Bronchial epithelial cell (primary cell): ENCODE measurements at regions not wholly inside any gene's neighbourhood (a gene's known extent, or its start where the extent isn't known, plus 50 kb on each side); places are given as distances from the start of the nearest gene placed in this dataset.

Experiments used
- DNase-seq: peaks from one replicate; pipeline ENCODE4 v3.0.0-alpha.2; 2010; ENCODE audit warnings: low read depth
- FAIRE-seq: peaks from 2 replicates; lab custom pipeline; 2011; peaks lifted over from hg19 to GRCh38; lab: Jason Lieb, UNC
- H3K27me3 ChIP-seq: 2 replicates; pipeline ENCODE4 v1.5.1; 2011; ENCODE audit warnings: low read length; ENCODE audit not compliant: control insufficient read depth, insufficient read depth
- H3K36me3 ChIP-seq: 2 replicates; pipeline ENCODE4 v1.5.1; 2011; ENCODE audit warnings: low read length; ENCODE audit not compliant: control insufficient read depth, insufficient read depth
- H3K4me3 ChIP-seq: 2 replicates; pipeline ENCODE4 v1.5.1; 2011; ENCODE audit warnings: mild to moderate bottlenecking, low read depth, low read length, control low read depth
- TF ChIP-seq, protein P1 (sequence below): IDR thresholded peaks from 2 replicates; pipeline ENCODE4 v1.5.1; 2011; ENCODE audit warnings: mild to moderate bottlenecking, moderate library complexity, low read length, control low read depth, inconsistent platforms; ENCODE audit not compliant: insufficient read depth, severe bottlenecking

DNA sequence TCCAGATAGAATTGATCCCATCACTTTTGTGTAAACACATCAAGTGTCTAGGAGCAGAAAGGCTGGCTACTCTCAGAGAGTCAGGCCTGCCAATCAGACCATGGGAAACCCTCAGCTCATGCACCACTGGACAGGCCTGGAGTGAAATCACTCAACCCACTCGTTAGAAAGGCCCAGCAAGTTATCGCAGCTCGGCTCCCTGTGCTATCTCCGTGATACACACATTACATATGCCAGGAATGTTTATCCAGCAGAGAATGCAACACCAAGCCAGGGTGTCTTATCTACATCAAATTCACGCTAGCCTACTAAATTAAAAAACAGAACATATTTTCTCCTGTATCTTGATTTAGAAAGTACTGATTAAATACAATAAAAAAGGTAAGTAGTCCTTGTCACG is 232.4 kb upstream of the FOXQ1 start:
- no peak for FAIRE-seq
- TF ChIP-seq, protein P1, sequence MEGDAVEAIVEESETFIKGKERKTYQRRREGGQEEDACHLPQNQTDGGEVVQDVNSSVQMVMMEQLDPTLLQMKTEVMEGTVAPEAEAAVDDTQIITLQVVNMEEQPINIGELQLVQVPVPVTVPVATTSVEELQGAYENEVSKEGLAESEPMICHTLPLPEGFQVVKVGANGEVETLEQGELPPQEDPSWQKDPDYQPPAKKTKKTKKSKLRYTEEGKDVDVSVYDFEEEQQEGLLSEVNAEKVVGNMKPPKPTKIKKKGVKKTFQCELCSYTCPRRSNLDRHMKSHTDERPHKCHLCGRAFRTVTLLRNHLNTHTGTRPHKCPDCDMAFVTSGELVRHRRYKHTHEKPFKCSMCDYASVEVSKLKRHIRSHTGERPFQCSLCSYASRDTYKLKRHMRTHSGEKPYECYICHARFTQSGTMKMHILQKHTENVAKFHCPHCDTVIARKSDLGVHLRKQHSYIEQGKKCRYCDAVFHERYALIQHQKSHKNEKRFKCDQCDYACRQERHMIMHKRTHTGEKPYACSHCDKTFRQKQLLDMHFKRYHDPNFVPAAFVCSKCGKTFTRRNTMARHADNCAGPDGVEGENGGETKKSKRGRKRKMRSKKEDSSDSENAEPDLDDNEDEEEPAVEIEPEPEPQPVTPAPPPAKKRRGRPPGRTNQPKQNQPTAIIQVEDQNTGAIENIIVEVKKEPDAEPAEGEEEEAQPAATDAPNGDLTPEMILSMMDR = no peak
- Histone ChIP-seq H3K4me3 (no peak overlapping the region), H3K36me3 (no peaks in the 10 kb centered on the region), H3K27me3 (no peaks in the 10 kb centered on the region)
- DNase-seq = no peak

DNA sequence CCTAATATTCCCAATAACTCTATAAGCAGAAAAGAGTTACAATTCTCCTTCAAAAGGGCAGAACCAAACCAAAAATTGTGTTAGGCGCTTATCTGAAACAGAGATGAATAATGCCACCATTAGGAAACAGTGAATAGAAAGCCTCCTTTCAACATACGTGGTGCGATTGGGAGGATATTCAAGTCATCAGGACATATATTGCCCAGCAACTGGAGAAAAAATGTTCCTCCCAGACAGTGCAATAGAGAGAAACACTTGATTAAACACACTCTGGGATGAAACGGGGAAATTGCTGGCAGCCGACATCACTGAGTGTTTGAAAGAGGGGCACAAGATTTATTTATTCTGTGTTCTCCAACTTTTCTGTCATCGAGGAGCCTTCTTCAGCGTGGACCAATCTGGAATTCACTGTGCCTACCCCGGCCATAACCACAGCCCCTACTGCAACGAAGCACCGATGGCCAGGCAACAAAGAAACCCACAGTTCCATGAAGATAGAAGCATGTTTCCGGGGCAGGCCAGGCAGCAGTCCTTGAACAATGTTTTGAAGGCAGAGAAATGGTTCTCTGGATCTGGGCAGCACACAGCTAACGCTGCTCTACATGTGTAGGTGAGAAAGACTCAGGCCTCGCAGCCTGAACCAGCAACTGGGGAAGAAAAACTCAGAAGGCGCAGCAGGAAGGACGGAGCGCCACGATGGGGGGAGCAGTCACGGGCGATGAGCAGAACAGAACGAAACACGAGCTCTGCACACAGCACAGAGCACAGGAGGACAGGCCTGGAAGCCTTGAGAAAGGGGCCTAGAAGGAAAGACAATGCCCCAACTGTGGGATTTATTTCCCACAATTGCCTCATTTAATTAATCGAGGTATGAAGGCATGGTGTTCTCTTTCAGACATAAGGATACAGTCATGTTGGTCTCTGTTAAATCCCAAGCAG is 234.2 kb upstream of the FOXQ1 start:
- TF ChIP-seq, protein P1 = no peak

DNA sequence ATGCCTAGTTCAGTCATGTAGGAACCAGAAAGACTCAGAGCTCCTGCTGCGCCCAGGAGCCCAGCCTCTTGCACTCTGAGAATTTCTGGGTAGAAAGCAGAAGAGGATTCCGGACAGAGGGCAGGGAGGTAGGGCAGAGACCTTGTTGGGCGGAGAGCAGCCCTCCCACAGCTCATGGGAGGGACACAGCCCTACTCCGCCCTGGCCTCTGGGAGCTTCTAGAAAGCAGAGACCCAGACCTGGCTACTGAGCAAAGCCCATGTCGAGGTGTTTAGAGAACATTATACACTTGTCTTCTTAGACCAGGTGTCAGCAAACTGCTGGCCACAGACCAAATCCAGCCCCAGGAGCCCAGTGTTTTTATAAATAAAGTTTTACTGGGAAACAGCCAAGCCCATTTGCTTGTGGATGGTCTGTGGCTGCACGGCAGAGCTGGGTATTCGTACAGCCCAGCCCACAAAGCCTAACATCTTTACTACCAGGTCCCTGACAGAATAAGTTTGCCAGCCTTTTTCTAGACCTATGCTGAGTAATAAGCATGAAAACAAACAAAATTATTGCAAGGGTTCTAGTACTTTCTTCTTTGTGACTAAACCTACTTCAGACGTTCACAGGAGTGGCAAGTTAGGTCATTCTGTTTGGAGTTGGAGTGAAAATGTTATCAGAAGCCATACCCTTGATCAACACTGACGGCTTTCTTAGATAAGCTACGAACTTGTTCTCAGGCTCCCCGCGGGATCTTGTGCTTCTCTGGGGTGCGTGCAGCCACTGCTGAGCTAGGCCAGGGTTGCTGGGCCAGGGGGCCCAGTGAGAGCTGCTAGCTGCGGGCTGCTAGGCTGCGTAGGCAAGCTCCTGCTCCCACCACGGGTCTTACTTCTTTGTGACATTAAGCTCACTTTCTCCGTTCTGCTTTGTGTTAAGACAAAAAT is 235.1 kb upstream of the FOXQ1 start:
- Histone ChIP-seq H3K4me3 (no peak overlapping the region), H3K36me3 (no peaks in the 10 kb centered on the region), H3K27me3 (no peaks in the 10 kb centered on the region)
- TF ChIP-seq, protein P1 = no peak
- FAIRE-seq (no peak), DNase-seq (no peak)

More for the DNA sequence above, 234.2 kb upstream of the FOXQ1 start:
- no peak for DNase-seq
- Histone ChIP-seq H3K27me3 (no peaks in the 10 kb centered on the region), H3K36me3 (no peaks in the 10 kb centered on the region), H3K4me3 (no peak overlapping the region)
- no peak for FAIRE-seq

DNA sequence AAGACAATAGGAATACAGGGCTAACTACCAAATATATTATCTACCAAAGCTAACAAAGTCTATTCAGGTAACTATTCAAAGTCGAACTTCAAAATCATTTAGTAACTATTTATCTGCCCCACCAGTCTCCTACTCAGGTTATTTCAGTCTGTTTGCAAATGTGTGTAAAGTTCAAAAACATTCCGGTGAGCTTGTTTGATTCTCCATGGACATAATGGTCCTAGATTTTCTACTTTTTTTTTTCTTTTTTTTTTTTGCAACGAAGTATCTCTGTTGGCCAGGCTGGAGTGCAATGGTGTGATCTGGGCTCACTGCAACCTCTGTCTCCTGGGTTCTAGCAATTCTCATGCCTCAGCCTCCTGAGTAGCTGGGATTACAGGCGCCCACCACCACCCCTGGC is 236.0 kb upstream of the FOXQ1 start:
- TF ChIP-seq, protein P1 = no peak
- FAIRE-seq = no peak

DNA sequence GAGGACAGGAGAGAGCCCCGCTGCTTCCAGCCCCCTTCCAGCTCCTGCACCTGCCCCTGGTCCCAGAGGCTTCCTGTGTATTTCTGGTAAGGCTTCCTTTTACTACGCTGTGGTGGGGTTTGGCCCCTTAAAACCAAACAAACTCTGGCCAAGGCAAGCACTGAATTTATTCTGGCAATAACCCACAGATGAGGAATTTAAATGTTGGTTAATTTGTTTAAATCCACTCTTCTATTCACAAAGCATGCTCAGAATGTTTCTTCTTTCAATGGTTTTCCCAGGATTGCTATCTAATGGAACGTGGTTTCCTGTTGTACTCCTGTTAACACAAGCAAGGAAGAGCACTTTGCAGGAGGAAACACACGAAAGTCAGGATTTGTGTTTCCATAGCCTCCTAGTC is 236.5 kb upstream of the FOXQ1 start:
- no peak for FAIRE-seq
- no peaks in the 10 kb centered on the region for H3K36me3 ChIP-seq
- H3K27me3 ChIP-seq = peaks cover under 1% of the 10 kb centered on the region
- no peak overlapping the region for H3K4me3 ChIP-seq
- TF ChIP-seq, protein P1 = no peak
- DNase-seq = no peak

More for the DNA sequence above, 236.0 kb upstream of the FOXQ1 start:
- Histone ChIP-seq H3K36me3 (no peaks in the 10 kb centered on the region), H3K27me3 (no peaks in the 10 kb centered on the region), H3K4me3 (no peak overlapping the region)
- no peak for DNase-seq
